ENCODE measurements at regions not wholly inside any gene's neighbourhood (a gene's known extent, or its start where the extent isn't known, plus 50 kb on each side); places are given as distances from the start of the nearest gene placed in this dataset.

- no peak for TF ChIP-seq CTCF (IDR thresholded peaks at IDR 0.05; ENCODE audit: low read depth, low read length)
- H3K4me3 ChIP-seq (replicated peaks in 1 of 2; ENCODE audit: low read depth in 2 of 2, low read length in 2 of 2) = no peak overlapping the region
- no peak for DNase-seq (ENCODE audit: low read depth in 2 of 2)
These were observed 1442.8 kb upstream of the IGFBP7 start for GRCh38 chr4:58553031-58553430.

- no peak for TF ChIP-seq CTCF (IDR thresholded peaks at IDR 0.05; ENCODE audit: low read depth, low read length)
- DNase-seq (ENCODE audit: low read depth in 2 of 2) = no peak
- H3K4me3 ChIP-seq (replicated peaks in 1 of 2; ENCODE audit: low read depth in 2 of 2, low read length in 2 of 2) = no peak overlapping the region
These were observed 1441.5 kb upstream of the IGFBP7 start for GRCh38 chr4:58551676-58552075.

DNA sequence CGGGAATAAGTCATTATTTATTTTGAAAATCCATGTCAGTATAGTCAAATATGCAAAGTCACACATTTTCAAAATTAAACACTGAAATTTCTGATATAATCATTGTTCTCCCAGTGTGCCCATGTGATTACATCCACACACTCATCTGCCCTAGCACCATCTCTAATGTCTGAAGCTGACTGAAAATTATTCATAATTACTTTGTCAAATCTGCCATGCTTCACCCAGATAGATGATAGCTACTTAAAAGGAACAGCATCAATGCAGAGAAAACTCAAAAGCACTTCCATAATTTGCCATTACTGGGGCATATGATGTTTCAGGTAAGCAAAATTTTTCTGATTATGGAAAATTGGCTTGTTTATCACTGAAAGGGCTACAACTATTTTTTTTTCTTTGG lies 1433.3 kb upstream of the IGFBP7 start:
- TF ChIP-seq CTCF (IDR thresholded peaks at IDR 0.05; ENCODE audit: low read depth, low read length) = no peak
- no peak for DNase-seq (ENCODE audit: low read depth in 2 of 2)
- no peak overlapping the region for H3K4me3 ChIP-seq (replicated peaks in 1 of 2; ENCODE audit: low read depth in 2 of 2, low read length in 2 of 2)

GRCh38 chr4:58541926-58542325 lies 1431.7 kb upstream of the IGFBP7 start:
- no peak for DNase-seq (ENCODE audit: low read depth in 2 of 2)
- TF ChIP-seq CTCF (IDR thresholded peaks at IDR 0.05; ENCODE audit: low read depth, low read length) = no peak
- H3K4me3 ChIP-seq (replicated peaks in 1 of 2; ENCODE audit: low read depth in 2 of 2, low read length in 2 of 2) = no peak overlapping the region

DNA sequence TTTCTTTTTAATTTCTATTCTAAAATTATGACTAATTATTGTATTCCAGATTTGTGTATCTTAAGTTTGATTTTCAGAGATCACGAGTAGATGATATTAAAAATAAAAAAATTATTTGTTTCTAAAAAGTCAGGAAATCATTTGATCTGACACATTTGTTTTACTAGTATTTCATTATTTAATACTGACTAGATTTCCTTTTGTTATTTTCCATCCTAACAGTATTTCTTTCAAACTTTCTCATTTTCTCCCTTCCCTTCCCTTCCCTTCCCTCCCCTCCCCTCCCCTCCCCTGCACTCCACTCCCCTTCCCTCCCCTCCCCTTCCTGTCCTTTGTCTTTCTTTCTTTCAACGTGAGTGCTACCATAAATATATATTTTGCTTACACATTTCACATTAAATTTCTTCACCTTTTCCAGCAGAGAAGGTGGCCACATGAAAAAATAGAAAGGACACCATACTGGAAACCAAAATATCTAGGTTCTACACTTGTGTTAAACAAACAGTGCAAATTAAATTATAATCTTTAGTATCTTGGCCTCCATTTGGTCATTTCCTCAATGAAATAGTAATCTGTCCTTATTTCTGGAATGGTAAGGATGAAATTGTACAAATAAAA lies 1412.7 kb upstream of the IGFBP7 start:
- H3K4me3 ChIP-seq (replicated peaks in 1 of 2; ENCODE audit: low read depth in 2 of 2, low read length in 2 of 2) = no peak overlapping the region
- no peak for TF ChIP-seq CTCF (IDR thresholded peaks at IDR 0.05; ENCODE audit: low read depth, low read length)
- DNase-seq (ENCODE audit: low read depth in 2 of 2) = no peak

GRCh38 chr4:58515226-58515625 lies 1405.0 kb upstream of the IGFBP7 start:
- no peak for DNase-seq (ENCODE audit: low read depth in 2 of 2)
- no peak overlapping the region for H3K4me3 ChIP-seq (replicated peaks in 1 of 2; ENCODE audit: low read depth in 2 of 2, low read length in 2 of 2)
- no peak for TF ChIP-seq CTCF (IDR thresholded peaks at IDR 0.05; ENCODE audit: low read depth, low read length)

- DNase-seq (ENCODE audit: low read depth in 2 of 2) = no peak
- H3K4me3 ChIP-seq (replicated peaks in 1 of 2; ENCODE audit: low read depth in 2 of 2, low read length in 2 of 2) = no peak overlapping the region
- TF ChIP-seq CTCF (IDR thresholded peaks at IDR 0.05; ENCODE audit: low read depth, low read length) = no peak
These were observed 1404.1 kb upstream of the IGFBP7 start for GRCh38 chr4:58514299-58514698.

All from cardiac fibroblast (primary cell).